DND-41 (cell line): ENCODE measurements at regions not wholly inside any gene's neighbourhood (a gene's known extent, or its start where the extent isn't known, plus 50 kb on each side); places are given as distances from the start of the nearest gene placed in this dataset.

Experiments used
- ATAC-seq: fragments of 200-7000 bp; cut with Tn5 transposase; 3 replicates; pipeline ENCODE4 v1.9.1; 2021; ENCODE audit warnings: low read depth; ENCODE audit not compliant: insufficient read depth
- DNase-seq: peaks from one replicate; pipeline ENCODE4 v3.0.0-alpha.2; 2020
- H2AFZ ChIP-seq: 2 replicates; pipeline ENCODE4 v1.6.0; 2012; ENCODE audit warnings: low read depth, low read length
- H3K27ac ChIP-seq: 2 replicates; pipeline ENCODE4 v1.5.1; 2012; ENCODE audit warnings: low read length, inconsistent platforms
- H3K27me3 ChIP-seq: fragments of 200-600 bp; sonication (generic); 2 replicates; pipeline ENCODE4 v1.6.0; 2012; ENCODE audit warnings: low read length, mild to moderate bottlenecking, inconsistent platforms; ENCODE audit not compliant: insufficient read depth, poor library complexity
- H3K36me3 ChIP-seq: 2 replicates; pipeline ENCODE4 v1.5.1; 2012; ENCODE audit warnings: low read length, inconsistent platforms; ENCODE audit not compliant: insufficient read depth
- H3K4me1 ChIP-seq: 2 replicates; pipeline ENCODE4 v1.5.1; 2012; ENCODE audit warnings: mild to moderate bottlenecking, low read length; ENCODE audit not compliant: insufficient read depth
- H3K4me2 ChIP-seq: 2 replicates; pipeline ENCODE4 v1.6.0; 2012; ENCODE audit warnings: mild to moderate bottlenecking, moderate library complexity, low read length, inconsistent platforms; ENCODE audit not compliant: insufficient read depth
- H3K4me3 ChIP-seq, 2 experiments: fragments of 200-600 bp in 1 of 2; shearing (Covaris generic) in 1 of 2; 2 replicates each; pipeline ENCODE4 v1.5.1; 2012 to 2016; ENCODE audit warnings: inconsistent platforms in 2 of 2, low read length in 2 of 2, mild to moderate bottlenecking in 2 of 2, low read depth in 1 of 2, moderate library complexity in 1 of 2
- H3K79me2 ChIP-seq: 2 replicates; pipeline ENCODE4 v1.6.0; 2012; ENCODE audit warnings: low read length, inconsistent platforms; ENCODE audit not compliant: insufficient read depth
- H3K9ac ChIP-seq: 2 replicates; pipeline ENCODE4 v1.6.0; 2012; ENCODE audit warnings: low read depth, mild to moderate bottlenecking, inconsistent platforms, low read length, moderate library complexity
- H3K9me3 ChIP-seq: 2 replicates; pipeline ENCODE4 v1.5.1; 2012; ENCODE audit warnings: low read length, moderate library complexity, mild to moderate bottlenecking, inconsistent platforms; ENCODE audit not compliant: insufficient read depth, severe bottlenecking
- H4K20me1 ChIP-seq: 2 replicates; pipeline ENCODE4 v1.6.0; 2012; ENCODE audit warnings: low read length; ENCODE audit not compliant: insufficient read depth
- CTCF ChIP-seq: IDR thresholded peaks from 2 replicates; pipeline ENCODE4 v1.5.1; 2012; ENCODE audit warnings: borderline replicate concordance, low read length, moderate library complexity, mild to moderate bottlenecking; ENCODE audit not compliant: poor library complexity, severe bottlenecking; ENCODE audit errors: extremely low read depth
- EZH2 ChIP-seq: IDR thresholded peaks from 3 replicates; pipeline ENCODE4 v1.6.1; 2012; ENCODE audit warnings: borderline replicate concordance, low read depth, mild to moderate bottlenecking, moderate library complexity, low read length, inconsistent platforms; ENCODE audit not compliant: severe bottlenecking

DNA sequence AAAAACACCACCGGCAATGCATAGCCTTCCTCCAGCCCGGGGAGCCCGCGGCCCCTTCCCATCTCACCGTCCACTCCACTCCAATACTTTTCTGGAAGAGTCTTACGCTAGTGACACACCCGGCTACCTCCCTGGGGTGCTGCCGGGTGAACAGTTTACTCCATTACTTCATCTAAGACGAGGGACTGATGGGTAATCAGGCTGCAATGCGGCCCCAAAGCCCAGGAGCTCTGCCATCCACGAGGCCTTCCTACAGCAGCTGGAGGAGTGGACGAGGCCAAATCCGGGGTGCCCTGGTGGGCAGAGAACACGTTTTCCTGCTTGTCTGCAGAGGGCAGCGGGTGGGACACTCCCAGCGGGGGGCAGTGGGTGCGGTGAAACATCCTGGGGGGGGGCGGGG is 356.2 kb upstream of the SHH start:
- H3K4me1 ChIP-seq = no peaks in the 10 kb centered on the region
- H3K27ac ChIP-seq = no peak overlapping the region
- H3K4me3 ChIP-seq = no peak overlapping the region
- H3K79me2 ChIP-seq = no peaks in the 10 kb centered on the region
- H3K27me3 ChIP-seq = no peaks in the 10 kb centered on the region
- no peak overlapping the region for H3K4me2 ChIP-seq
- no peaks in the 10 kb centered on the region for H4K20me1 ChIP-seq
- ATAC-seq (no peak), DNase-seq (no peak)
- H3K9ac ChIP-seq = no peak overlapping the region
- H2AFZ ChIP-seq = no peak overlapping the region
- H3K9me3 ChIP-seq = no peaks in the 10 kb centered on the region
- H3K36me3 ChIP-seq = no peaks in the 10 kb centered on the region
- TF ChIP-seq EZH2 (no peak), CTCF (no peak)

GRCh38 chr7:156167987-156168386 is 355.7 kb upstream of the SHH start:
- ATAC-seq (no peak), DNase-seq (no peak)
- Histone ChIP-seq H2AFZ (no peak overlapping the region), H3K27me3 (no peaks in the 10 kb centered on the region), H3K4me1 (no peaks in the 10 kb centered on the region), H3K79me2 (no peaks in the 10 kb centered on the region), H3K27ac (no peak overlapping the region), H3K36me3 (no peaks in the 10 kb centered on the region), H3K4me3 (no peak overlapping the region), H3K9ac (no peak overlapping the region), H4K20me1 (no peaks in the 10 kb centered on the region), H3K9me3 (no peaks in the 10 kb centered on the region), H3K4me2 (no peak overlapping the region)
- no peak for TF ChIP-seq EZH2
- no peak for TF ChIP-seq CTCF

GRCh38 chr7:156167417-156167807 is 355.1 kb upstream of the SHH start:
- ATAC-seq = no peak
- no peaks in the 10 kb centered on the region for H4K20me1 ChIP-seq
- TF ChIP-seq EZH2 (no peak), CTCF (no peak)
- H3K9me3 ChIP-seq = no peaks in the 10 kb centered on the region
- no peaks in the 10 kb centered on the region for H3K27me3 ChIP-seq
- DNase-seq = no peak
- H3K4me1 ChIP-seq = no peaks in the 10 kb centered on the region
- H3K36me3 ChIP-seq = no peaks in the 10 kb centered on the region
- no peak overlapping the region for H3K27ac ChIP-seq
- no peak overlapping the region for H3K9ac ChIP-seq
- H3K4me2 ChIP-seq = no peak overlapping the region
- H2AFZ ChIP-seq = no peak overlapping the region
- H3K79me2 ChIP-seq = no peaks in the 10 kb centered on the region
- H3K4me3 ChIP-seq = no peak overlapping the region
